ENCODE measurements at regions not wholly inside any gene's neighbourhood (a gene's known extent, or its start where the extent isn't known, plus 50 kb on each side); places are given as distances from the start of the nearest gene placed in this dataset.

DNA sequence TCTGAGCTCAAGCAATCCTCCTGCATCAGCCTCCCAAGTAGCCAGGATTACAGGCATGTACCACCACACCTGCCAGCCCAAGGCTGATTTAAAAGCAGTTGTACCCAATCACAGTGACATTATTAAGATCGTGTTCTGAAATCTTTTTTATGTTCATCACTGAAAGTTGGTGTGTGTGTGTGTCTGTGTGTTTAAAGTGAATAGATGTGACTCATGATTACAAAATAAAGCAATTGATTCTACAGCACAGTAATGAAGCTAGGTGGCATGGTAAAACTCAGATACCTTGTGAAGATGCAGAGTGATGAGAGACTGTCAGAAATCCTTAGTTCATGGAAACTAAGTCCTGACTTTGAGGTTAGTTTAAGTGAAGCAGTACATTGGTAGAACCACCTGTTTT, 74.2 kb upstream of the ATP2B1 start:
- H3K4me1 Mint-ChIP-seq (ENCODE audit: unreplicated experiment): peaks cover 4% of the 10 kb centered on the region
- DNase-seq (ENCODE audit: extremely low spot score, unreplicated experiment): no peak
- peaks cover 11% of the 10 kb centered on the region for H3K9me3 Mint-ChIP-seq
- H3K27me3 Mint-ChIP-seq: no peaks in the 10 kb centered on the region
- TF ChIP-seq, protein P1, sequence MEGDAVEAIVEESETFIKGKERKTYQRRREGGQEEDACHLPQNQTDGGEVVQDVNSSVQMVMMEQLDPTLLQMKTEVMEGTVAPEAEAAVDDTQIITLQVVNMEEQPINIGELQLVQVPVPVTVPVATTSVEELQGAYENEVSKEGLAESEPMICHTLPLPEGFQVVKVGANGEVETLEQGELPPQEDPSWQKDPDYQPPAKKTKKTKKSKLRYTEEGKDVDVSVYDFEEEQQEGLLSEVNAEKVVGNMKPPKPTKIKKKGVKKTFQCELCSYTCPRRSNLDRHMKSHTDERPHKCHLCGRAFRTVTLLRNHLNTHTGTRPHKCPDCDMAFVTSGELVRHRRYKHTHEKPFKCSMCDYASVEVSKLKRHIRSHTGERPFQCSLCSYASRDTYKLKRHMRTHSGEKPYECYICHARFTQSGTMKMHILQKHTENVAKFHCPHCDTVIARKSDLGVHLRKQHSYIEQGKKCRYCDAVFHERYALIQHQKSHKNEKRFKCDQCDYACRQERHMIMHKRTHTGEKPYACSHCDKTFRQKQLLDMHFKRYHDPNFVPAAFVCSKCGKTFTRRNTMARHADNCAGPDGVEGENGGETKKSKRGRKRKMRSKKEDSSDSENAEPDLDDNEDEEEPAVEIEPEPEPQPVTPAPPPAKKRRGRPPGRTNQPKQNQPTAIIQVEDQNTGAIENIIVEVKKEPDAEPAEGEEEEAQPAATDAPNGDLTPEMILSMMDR (conservative IDR thresholded peaks at IDR 0.05): no peak
- peaks cover 4% of the 10 kb centered on the region for H3K36me3 Mint-ChIP-seq
- no peak overlapping the region for H3K27ac Mint-ChIP-seq
- H3K4me3 Mint-ChIP-seq: no peak overlapping the region

DNA sequence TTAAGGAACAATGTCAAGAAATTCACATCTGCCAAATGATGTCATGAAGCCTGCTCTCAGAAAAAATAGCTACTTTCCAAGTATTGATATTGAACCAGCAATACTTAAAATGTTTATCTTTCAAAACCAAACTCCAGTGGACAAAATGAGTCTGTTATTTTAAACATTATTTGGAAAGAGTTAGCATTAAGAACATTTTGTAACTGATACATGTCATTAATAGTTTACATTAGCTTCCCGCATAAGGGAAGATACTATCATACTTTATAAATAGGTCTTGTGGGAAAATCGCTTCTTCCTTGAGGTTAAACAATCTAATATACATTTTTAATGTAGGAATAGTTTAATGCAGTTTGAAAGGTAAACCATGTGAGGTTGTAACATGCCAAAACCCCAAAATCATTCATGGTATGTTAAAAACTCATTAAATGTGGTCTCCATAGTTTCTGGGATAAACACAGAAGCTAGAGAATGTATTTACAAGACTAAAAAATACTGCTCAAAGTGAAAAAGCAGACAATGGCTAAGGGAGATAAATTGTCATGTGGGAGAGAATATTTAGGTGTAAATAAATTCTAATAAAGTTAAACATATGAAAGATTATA, 73.4 kb upstream of the ATP2B1 start:
- peaks cover 4% of the 10 kb centered on the region for H3K36me3 Mint-ChIP-seq
- DNase-seq (ENCODE audit: extremely low spot score, unreplicated experiment): no peak
- TF ChIP-seq, protein P1 (conservative IDR thresholded peaks at IDR 0.05): no peak

DNA sequence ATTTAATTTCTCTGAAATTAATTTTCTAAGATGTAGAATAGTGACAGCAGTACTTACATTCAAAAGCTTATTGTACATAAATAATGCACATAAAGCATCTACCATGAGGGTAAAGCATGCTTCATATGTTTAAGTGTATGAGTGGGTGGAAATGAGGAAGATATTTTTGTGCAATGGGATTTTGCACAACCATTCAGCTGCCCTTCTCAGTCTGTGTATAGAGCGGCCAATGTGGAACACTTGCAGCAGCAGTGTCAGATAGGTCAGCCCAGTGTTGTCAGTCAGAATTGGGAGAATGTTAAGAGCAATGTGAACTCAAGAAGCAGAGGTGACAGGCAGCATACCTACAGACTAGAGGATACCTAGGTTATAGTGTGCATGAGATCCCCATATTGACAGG, 72.5 kb upstream of the ATP2B1 start:
- Mint-ChIP-seq H3K4me1 (ENCODE audit: unreplicated experiment) (peaks cover 6% of the 10 kb centered on the region), H3K4me3 (no peak overlapping the region), H3K9me3 (peaks cover 16% of the 10 kb centered on the region)

More for the DNA sequence above, 73.4 kb upstream of the ATP2B1 start:
- peaks cover 6% of the 10 kb centered on the region for H3K4me1 Mint-ChIP-seq (ENCODE audit: unreplicated experiment)
- H3K4me3 Mint-ChIP-seq: no peak overlapping the region
- peaks cover 16% of the 10 kb centered on the region for H3K9me3 Mint-ChIP-seq
- H3K27ac Mint-ChIP-seq: no peak overlapping the region
- H3K27me3 Mint-ChIP-seq: no peaks in the 10 kb centered on the region

DNA sequence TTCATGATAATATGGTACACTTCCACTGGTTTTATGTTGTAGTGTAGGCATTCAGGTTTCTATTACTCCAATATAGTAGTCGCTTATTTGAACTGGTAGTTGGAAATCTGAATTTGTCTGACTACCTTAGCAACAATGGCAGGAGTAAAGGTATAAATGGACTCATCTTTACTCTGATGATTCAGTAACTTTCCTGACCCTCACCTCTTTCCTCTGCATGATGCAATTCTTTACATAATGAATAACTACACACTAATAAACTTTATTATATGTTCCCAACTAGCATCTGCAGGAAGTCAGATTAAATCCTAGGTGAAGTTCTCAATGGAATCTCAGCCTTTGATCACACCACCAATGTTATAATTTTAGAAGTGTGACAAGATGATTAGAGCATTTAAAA, 70.5 kb upstream of the ATP2B1 start:
- H3K9me3 Mint-ChIP-seq: peaks cover 9% of the 10 kb centered on the region
- TF ChIP-seq, protein P1 (conservative IDR thresholded peaks at IDR 0.05): no peak
- no peaks in the 10 kb centered on the region for H3K36me3 Mint-ChIP-seq
- no peak for DNase-seq (ENCODE audit: extremely low spot score, unreplicated experiment)
- no peaks in the 10 kb centered on the region for H3K27me3 Mint-ChIP-seq
- H3K27ac Mint-ChIP-seq: no peak overlapping the region
- peaks cover 18% of the 10 kb centered on the region for H3K4me1 Mint-ChIP-seq (ENCODE audit: unreplicated experiment)
- no peak overlapping the region for H3K4me3 Mint-ChIP-seq

More for the DNA sequence above, 72.5 kb upstream of the ATP2B1 start:
- TF ChIP-seq, protein P1 (conservative IDR thresholded peaks at IDR 0.05): no peak
- no peak for DNase-seq (ENCODE audit: extremely low spot score, unreplicated experiment)
- no peak overlapping the region for H3K27ac Mint-ChIP-seq
- no peaks in the 10 kb centered on the region for H3K27me3 Mint-ChIP-seq
- peaks cover 4% of the 10 kb centered on the region for H3K36me3 Mint-ChIP-seq

DNA sequence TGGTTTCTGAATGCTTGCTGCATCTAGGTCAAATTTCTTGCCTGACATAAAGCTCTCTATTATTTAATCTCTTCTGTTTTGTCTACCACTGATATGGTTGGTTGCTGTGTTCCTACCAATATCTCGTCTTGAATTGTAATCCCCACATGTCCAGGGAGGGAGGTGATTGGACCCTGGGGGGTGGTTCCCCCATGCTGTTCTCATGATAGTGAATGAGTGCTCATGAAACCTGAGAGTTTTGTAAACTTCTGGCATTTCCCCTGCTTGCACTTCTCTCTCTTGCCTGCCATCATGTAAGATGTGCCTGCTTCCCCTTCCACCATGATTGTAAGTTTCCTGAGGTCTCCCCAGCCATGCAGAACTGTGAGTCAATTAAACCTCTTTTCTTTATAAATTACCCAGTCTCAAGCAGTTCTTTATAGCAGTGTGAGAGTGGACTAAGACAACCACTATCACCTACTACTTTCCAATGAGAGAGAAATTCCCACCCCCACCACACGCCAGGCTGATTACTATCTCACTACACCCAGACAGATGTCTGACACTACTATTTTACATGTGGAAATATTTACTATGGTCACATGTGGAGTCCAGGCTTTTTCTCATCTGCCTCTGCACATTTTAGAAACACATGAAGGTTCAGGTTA, 69.2 kb upstream of the ATP2B1 start:
- Mint-ChIP-seq H3K27ac (no peak overlapping the region), H3K27me3 (no peaks in the 10 kb centered on the region), H3K36me3 (no peaks in the 10 kb centered on the region), H3K4me1 (ENCODE audit: unreplicated experiment) (peaks cover 18% of the 10 kb centered on the region), H3K4me3 (no peak overlapping the region), H3K9me3 (peaks cover 9% of the 10 kb centered on the region)
- TF ChIP-seq, protein P1 (conservative IDR thresholded peaks at IDR 0.05): no peak
- DNase-seq (ENCODE audit: extremely low spot score, unreplicated experiment): no peak
